NCI-H1417 (cell line): ENCODE measurements at regions not wholly inside any gene's neighbourhood (a gene's known extent, or its start where the extent isn't known, plus 50 kb on each side); places are given as distances from the start of the nearest gene placed in this dataset.

ENCODE experiments used
- DNase-seq, 3 experiments: peaks; one replicate each; lab custom pipeline; 2025; lab: John Stamatoyannopoulos, UW

DNA sequence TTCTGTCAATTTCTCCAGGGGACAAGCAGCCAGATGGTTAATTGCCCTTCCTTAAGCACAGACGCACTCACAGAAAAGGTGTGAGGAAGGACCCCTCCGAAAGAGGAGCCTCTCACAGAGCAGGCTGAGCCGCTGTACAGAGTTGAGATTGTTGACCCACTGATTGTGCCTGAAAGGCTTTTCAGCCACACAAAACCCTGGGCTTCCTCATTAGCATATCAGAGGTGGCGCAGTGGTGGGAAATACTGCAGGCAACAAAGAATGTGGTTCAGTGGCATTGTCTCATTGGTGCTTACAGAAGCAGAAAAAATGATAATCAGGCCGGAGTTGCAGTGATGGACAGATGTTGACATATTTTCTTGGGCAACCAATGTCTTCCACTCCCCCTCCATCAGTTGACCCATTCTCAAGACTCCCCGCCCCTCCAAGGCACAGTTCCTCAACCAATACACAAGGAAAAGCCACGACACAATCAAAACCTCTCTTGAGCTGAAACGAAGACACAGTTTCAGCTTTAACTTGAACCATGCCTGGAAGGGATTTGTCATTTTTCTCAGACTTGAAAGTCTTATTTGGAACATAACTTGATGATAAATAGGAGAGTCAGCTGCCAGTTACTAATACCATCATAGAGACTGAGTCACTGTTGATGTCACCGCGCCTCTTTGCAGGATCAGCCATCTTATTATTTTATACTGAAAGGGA lies 53.1 kb downstream of the ATXN3L start:
- DNase-seq, result peak in 1 of 3 experiments; percentile 28

DNA sequence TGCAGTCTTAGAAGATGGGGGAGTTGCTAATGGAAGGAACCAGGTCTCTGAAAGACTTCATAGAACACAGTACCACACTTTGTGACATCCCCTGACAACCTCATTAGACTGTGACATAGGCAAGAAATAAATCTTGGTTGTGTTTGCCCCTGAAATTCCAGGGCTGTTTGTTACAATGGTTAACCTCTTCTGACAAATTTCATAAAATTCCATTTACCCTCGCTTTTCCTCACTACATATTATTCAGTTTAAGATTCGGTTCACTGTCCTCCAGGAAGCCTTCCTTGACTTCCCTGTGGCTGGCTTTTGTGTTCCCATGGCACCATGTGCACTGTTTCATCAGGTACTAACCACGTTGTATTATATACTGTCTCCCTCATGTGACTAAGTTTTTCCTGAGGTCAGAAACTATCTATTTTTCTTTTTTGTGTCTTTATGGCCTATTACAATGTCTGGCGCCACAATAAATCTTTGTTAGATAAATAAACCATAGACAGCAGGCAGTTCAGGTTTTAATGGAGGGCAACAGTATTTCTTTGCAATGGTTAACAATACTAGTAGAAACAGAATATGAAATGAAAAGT lies 54.2 kb downstream of the ATXN3L start:
- peak in 1 of 3 experiments; percentile 32 for DNase-seq

DNA sequence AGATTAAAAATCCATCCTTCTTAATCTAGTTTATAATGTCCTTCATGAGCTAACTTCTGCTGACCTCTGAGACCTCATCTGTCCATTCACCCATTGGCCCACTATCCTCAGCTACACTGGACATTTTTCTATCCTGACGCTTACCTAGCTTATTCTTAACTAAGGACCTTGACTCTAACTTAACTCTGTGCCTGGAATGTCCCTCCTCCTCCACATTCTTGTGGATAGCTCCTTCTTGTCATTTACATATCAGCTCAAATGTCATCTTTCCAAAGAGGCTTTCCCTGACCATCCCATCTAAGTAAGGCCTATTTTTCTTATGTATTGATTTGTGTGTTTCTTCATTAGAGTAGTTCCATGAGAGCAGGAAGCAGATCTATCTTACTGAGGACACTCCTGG lies 54.7 kb downstream of the ATXN3L start:
- DNase-seq, result no peak

DNA sequence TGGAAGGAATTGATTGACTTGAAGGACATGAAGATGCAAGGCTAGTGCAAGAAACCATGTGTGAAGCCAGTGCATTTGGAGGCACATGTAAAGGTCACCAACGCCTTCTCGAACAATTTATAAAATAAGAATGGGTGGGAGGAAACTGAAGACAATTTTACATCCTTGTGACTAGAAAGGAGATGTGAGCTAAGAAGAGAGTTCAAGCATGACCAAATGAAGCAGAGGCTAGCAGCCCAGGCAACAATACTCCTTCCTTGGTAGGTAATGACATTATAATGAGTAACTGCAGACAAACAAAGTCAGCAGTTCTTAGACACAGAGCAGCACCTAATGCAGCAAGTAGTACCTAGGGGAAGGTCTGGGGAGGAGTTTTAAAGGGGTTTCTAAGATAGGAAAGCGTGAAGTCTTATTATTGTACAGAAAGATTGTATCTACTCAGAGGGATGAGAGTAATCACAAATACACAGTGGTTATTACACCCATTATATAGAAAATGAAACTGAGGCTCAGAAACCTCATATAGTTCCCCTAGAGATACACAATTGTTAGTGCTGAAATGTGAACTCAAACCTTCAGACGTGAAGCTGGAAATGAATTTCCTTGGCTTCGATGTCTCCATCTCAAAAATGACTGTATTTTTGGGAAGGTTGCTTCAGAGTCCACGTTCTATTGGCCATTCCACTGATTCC lies 56.1 kb downstream of the ATXN3L start:
- DNase-seq, result no peak

DNA sequence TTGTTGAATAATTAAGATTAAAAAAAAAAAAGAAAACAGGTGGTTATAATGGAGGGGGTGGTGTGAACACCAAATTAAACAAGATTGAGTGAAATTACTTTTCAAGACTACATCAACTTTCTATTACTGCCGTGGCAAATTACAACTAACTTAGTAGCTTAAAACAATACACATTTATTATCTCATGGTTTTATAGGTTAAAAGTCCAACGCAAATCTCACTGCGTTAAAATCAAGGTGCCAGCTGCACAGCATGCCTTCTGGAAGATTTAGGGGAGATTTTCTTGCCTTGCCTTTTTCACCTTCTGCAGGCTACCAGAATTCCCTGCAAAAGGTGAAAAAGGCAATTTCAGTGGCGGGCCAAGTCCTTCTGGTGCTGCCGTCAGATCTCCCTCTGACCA lies 58.5 kb downstream of the ATXN3L start:
- no peak for DNase-seq

DNA sequence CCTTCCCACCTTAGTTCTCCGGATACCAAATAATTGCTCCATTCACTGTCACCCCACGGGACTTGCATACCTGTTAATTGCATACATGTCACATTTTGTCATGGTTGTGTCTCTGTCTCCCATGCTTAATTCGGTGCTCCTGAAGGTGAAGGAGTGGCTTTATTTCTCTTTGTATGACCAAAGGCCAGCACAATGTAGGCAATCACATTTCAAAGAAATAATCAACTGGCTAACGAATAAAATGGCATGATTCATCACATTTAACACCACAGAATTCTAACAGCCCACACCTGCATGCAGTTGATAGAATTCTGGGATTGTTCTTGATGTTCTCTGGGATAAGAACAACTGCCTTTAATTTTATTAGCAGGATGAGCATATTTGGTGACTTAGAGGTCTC lies 59.3 kb downstream of the ATXN3L start:
- no peak for DNase-seq

DNA sequence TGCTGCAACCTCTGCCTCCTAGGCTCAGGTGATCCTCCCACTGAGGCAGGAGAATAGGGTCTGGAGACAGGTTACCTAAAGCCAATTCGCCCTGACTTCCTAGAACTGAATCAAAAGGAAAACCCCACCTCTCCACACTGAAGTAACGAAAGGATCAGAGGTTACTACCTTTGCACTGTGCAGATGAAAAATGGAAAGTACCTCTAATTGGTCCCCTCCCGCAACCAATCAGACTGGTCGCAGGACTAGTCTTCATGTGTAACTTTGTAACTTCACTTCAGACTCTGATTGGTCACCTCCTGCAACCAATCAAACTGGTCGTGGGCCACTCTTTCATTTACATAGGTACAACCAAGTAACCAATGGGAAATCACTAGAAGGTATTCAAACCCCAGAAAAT lies 61.1 kb downstream of the ATXN3L start:
- no peak for DNase-seq

DNA sequence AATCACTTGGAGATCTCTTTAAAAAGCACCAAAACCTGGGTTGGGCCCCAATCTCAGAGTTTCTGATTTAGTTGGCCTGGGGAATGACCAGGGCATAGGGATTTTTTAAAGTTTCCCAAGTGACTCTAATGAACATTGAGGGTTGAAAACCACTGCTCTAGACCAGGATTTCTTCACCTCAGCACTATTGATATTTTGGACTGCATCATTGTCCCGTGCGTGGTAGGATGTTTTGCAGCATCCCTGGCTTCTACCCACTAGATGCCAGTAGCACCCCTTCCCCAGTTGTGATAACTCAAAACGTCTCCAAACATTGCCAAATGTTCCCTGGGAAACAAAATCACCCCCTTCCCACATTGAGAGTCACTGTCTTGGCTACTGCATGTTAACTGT lies 61.8 kb downstream of the ATXN3L start:
- no peak for DNase-seq

DNA sequence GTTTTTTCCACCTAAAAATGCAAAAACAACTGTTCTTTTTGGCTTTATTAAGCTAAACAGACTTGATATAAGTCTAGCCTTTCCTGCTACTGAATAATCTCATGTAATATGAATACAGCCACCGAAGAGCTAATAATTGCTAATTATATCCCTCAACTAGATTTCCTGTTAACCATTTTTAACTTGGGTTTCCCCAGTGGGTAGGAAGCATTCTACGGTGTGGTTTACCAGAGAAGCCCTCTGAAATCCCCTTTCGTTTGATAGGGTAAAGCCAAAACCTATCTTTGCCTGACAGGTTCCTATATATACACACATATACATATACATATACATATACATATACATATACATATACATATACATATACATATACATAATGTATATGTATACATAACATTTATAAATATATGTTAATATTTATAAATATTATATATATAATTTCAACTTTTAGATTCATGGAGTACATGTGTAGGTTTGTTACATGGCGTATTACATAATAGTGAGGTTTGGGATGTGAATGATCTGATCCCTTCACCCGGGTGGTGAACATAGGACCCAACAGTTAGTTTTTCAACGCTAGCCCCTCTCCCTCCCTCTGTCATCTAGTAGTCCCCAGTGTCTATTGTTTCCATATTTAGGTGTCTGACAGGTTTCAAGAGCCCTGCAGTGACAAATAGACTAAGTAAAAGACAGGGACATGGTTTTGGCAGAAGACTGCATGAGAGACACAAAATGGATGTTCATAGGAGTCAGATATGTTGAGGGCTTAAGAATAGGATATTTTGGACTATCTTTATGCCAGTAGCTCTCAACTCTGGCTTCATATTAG lies 62.4 kb downstream of the ATXN3L start:
- DNase-seq, result no peak

DNA sequence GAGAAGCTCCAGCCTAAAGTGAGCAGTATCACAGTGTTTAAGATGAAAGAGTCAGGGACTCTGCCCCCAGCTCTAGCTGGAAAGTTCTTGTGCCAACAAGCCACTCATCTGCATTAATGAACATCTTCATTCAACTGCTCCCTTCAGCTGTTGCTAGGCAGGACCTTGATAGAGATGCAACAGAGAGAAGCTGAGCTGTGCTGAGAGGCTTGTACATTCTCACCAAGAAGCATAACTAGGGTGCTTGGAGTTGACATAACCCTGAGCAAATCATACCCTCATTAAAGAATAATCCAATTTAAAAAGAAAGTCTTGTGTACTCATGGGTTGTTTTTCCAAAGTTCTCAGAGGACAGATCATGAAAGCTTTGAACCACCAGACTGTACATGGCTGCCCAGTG lies 63.2 kb downstream of the ATXN3L start:
- no peak for DNase-seq

DNA sequence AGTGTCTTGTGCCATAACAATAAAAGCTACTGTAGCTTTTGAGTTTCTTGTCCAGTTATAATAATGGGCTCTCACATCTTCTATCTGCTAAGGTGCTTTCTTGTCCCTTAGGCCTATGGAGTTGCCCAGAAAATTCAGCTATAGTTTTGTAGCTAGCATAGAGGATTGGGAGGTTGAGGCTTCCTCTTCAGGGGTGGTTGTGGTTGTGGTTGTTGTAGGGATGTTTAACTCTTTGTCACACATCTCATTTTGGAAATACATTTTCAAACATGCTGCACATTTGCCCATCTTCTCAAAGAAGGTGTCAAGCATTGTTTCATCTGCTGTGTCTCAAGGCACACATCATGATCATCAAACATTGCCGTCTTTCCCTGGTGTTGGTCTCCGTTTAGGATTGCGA lies 65.0 kb downstream of the ATXN3L start:
- DNase-seq, result no peak

DNA sequence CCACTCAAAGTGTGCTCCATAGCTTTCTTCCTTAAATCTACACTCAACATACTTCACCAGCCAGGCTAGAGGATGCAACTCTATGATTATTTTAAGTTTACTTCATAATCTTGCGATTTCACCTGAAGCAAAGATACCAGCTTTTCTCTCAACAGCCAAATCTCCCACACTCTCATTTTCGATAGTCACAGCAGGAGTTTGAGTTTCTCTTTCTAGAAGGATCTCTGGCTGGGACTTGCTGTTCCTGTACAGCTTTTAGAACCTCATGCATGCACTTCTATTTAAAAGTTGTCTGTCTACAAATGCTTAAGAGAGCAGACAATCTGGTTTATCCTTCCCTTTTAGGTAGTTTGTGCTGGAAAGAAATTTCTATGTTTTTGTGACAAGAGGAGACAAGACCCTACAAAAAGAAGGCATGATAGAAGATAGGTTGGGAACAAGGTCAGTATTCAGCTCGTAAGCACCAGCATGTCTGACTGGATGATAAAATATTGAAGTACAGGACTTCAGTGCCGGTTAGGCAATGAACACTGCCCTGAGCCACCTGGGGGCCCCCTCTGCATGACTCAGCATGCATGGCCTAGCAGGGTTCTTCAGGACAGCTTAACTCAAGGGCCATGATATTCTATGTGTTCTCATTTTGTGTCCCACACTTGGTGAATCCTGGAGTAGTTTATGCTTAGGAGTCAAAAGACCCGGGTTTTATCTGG lies 65.6 kb downstream of the ATXN3L start:
- DNase-seq, result peak in 1 of 3 experiments; percentile 29

DNA sequence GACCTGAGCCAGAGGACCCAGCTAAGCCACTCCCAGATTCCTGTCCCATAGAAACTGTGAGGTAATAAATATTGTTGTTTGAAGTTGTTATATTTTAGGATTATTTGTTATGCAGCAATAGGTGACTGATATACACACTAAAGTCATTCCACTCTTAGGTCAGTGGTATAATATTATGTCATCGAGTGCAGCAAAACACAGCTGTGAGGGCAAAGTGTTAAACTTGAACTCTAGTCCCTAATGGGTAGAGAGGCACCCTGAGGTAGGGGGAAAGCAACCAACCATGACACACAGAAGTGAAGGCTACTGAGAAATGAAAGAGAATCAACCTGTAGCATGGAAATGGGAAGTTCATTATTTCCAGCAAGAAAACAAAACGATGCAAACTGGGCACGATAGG lies 66.6 kb downstream of the ATXN3L start:
- no peak for DNase-seq

DNA sequence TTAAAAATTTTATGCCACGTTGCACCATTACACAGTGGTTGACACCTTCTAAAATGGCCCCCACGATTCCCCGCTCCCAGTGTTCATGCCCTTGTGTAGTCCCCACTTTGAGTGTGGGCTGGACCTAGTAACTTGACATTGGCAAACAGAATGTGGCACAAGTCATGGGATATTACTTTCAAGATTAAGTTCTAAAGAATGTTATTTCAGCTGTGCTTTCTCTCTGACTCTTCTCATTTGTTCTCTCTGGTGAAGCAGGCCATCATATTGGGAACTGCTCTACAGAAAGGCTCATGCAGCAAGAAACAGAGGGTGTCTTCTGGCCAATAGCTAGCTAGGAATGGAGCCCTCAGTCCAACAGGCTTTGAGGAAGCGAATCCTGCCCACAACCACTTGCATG lies 67.1 kb downstream of the ATXN3L start:
- DNase-seq, result no peak

DNA sequence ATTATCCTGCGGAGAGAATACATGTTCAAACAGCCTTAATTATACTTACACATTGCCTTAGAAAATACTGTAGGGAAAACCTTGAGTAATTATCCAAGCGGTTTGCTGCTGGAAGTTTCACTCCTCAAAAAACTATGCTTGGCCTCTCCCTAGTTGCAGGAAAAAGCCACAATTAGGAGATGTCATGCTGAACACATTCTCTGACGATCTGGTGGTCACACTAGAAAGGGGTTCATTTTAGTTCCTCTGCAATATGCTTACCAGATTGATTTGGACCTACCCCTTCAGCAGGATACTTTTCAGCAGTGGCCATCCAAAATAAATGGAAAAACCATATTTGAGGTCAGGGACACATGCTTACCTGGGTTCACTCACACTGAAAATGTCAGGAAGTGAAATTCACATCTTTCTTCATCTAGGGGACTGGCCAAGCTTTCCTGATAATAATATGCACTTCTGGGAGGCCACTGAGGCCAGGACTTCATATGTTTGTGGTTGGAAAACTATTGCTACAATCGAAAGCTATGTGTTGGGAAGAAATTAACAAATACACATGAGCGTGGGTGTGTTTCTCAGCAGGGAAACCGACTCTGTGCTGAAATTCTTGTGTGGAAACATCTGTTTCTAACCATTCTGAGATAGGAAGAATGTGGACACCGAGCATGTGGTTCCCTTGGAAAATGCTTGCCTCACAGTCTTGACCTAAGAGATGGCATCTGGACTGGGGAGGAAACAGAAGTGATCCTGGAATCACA lies 68.8 kb downstream of the ATXN3L start:
- no peak for DNase-seq

DNA sequence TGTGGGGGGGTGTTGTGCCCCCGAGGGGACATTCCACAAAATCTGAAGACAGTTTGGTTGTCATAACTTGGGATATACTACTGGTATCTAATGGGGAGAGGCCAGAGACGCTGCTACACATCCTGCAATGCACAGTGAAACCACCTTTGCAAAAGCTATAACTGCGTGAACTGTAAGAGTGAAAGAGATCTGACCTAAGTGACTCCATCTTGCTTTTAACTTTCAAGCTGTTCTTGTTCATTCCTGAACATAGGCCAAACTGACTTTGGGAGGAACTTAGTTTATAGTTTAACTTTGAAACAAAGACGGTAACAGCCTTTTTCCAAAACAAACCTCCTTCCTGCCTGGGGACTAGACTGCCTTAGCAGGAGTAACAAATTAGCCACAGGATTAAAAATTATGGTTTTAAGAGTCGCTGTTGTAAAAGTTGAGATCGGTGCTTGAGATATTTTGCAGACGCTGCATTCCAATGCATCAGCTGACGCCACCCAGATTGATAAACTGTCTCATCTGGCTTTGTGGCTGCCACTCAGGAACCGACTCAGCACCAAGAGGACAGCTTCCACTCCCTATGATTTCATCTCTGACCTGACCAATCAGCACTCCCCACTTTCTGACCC lies 70.9 kb downstream of the ATXN3L start:
- no peak for DNase-seq

DNA sequence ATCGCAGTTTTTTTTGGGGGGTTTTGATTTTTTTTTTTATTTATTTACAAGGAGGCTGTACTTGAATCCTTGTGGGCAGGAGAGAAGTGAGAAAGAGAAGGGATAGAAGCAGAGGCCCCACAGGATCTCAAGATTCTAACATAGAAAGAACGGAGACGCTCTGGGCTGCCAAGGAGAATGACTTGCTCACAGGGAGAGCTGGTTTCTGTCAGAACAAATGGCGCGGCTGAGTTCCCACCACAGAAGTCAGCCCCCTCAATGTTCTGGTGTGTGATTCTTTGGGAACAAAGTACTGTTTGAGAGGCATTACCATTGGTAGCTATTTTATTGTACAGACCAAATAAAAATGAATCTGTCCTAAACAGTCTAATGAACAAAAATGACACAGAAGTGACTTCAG lies 80.6 kb downstream of the ATXN3L start:
- DNase-seq, result no peak

DNA sequence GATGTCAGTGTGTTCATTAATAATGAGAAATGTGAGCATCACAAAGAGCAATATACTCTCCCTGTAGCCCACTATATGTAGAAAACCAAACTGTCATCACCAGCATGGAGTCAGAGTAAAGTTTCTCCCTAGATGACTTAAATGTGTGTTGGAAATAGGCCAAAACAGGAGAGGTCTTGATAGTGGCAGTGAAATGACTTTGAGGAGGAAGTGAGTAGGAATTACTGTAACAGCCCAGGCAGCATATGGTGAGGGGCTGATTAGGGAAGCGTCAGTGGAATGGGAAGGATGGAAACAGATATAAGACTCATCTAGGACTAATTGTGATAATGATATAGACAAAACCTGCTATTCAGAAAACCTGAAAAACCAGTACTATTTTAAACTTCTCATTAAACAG lies 83.9 kb downstream of the ATXN3L start:
- DNase-seq, result peak in 1 of 3 experiments; percentile 30

DNA sequence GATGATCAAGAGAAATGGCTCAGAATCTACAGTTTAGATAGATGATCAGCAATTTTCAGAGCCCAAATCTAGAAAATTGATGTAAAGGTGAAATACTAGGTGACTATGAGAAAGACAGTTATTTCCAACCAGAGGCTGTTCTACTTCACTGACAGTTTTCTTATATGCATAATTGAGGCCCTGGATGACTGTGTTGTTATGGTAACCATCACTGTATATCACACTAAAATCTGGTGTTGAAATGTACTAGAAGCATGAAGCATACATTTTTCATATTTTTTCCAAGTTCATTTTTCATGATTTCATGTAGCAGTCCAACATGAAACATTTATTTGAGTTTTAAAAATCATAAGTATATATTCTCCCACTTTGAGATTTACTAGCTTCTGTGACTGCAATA lies 87.4 kb downstream of the ATXN3L start:
- DNase-seq, result peak in 1 of 3 experiments; percentile 27

DNA sequence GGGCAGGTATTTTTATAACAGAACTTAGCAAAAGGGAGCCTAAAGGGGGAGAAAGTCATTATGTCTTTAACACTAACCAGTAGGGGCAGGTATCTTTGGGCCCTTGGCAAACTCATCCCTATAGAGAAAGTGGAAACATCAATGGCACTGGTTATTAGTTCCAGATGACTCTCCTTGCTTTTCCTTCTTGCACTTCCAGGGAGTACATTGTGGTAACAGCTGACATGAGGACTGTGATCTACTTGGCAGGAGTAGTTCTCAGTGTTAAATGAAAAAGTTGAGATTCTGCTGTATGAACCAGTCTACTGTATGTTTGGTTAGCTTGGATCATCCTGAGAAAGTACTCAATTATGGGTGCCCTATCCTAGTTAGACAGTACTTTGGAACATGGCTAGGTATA lies 93.6 kb downstream of the ATXN3L start:
- DNase-seq, result no peak
